RPMI8226 (cell line): ENCODE measurements at regions not wholly inside any gene's neighbourhood (a gene's known extent, or its start where the extent isn't known, plus 50 kb on each side); places are given as distances from the start of the nearest gene placed in this dataset.
"Not testable (repeated sequence)": the region's sequence is repeated elsewhere in the genome, so short reads cannot be mapped to it uniquely, and the experiment has no call there.

ENCODE experiments used
- DNase-seq: peaks from one replicate; pipeline ENCODE4 v3.0.0-alpha.2; 2015

- DNase-seq, result no peak
Observed at GRCh38 chr7:124208173-124208572, 175.3 kb upstream of the TMEM229A start.

- no peak for DNase-seq
Observed at GRCh38 chr7:124205526-124205925, 172.7 kb upstream of the TMEM229A start.

GRCh38 chr7:124202546-124202945 lies 169.7 kb upstream of the TMEM229A start:
- no peak for DNase-seq

DNA sequence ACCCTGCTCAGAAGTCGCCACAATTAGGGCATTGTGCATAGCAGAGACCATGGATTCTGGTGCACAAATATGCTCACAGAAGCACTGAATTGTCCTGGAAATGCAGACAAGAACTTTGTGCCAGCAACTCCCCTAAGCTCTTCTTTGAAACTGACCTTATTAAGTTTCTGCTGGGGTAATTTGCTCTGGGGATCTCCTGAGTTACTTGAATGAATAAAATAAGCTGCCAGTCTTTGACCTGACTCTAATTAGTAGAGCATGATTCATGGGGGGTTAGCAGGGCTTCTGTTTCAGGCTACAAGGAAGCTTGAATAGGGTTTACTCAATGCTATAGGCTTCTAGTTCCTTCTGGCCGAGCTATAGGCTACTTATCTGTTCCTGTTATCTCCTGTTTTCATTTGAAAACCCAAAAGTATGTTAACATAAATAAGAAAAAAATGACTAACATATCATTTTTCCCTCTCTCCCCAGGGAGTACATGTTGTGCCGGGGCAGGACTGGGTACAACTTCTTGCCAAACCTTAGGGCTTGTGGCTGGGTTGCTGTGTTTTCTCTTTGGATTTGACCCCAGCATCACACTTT lies 169.0 kb upstream of the TMEM229A start:
- DNase-seq, result no peak

DNA sequence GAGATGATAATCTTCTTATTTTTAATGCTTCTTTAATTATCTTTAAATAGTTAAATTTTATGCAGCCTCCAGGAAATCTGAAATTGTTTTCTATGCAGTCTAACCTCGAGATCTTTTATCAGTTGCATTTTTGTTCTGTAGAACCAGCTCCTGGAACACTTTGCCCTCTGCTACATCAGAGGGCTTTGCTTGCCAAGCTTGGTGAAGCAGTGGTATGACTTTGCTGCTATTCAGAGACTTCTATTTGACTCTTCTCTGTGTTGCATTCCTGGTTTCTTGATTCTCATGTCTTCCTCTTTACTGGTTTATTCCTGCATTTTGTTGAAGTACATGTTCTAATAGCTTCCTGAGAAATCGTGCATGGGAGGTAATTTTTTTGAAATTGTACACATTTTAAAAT lies 163.7 kb upstream of the TMEM229A start:
- DNase-seq, result no peak

- DNase-seq, result no peak
Observed at GRCh38 chr7:124192885-124193284, 160.0 kb upstream of the TMEM229A start.

GRCh38 chr7:124191713-124192112 lies 158.8 kb upstream of the TMEM229A start:
- no peak for DNase-seq

DNA sequence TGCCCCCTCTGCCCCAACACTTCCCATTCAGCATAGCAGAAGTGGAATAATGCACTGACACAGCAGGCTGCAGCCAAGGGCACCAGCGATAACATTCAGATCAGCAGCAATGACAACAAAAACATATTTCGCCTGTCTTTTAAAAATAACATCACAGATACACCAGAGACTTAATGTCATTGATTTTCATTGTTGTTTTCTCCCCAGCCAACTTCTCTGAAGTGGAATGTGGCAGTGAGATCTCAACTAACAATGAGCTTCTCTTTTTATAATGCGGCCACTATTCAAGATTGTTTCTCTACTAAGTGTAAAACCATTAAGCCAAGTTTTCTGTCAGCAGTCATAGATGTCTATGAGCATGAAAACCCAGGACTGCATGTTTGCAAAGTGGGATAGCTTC lies 158.2 kb upstream of the TMEM229A start:
- no peak for DNase-seq

DNA sequence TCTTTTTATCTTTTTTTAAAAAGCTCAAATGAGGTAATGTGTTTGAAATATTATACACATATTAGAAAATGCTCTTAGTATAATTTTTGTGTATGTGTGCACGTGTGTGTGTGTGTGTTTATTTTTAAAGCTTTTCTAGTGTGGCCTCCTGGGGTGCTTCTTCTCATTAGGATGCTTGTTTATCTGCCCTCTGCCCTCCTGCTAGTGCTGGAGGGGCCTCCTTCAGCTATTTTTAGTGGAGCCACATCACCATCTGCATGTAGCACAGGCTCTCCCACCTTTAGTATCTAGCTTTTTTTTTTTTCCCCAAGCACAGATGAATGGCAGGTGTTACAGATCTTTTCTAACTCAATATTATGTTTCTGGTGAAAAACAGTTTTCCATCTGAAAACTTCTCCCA lies 155.7 kb upstream of the TMEM229A start:
- DNase-seq, result no peak

- DNase-seq, result no peak
Observed at GRCh38 chr7:124187962-124188361, 155.1 kb upstream of the TMEM229A start.

DNA sequence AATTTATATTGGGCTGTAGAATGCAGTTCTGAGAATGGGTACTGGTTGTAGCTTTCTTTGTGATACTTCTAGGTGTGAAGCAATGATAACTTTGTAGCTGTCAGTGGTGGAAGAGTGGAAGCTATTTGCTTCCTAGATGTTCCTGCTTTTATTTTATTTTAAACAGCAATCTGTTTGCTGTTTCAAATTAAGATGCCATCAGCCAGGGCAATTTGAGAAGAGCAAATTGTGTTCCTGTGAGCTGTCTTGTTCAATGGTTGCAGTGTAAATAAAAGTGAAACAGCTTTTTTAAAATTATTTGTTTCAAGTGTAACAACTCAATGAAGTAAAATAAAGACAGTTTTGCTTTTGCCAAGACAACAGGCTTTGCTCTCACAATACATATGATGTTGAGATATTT lies 150.8 kb upstream of the TMEM229A start:
- no peak for DNase-seq

DNA sequence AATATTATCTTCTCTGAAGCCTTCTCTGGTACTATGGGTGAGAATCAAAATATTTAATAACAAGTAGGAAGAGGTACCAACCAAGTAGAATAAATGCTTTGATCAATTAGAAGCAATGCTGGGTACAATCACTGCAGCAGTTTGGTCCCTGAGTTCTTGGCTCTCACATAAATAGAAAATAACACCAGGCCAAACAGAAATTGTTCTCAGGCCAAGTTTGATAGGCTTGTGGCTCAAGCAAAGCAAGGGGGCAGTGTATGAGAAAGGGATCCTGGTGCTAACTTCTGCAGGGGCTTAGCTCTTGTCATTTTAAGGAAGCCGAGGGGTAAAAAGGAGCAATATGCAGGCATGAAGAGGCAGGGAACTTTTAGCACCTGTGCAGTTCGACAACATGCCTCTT lies 146.8 kb upstream of the TMEM229A start:
- no peak for DNase-seq

- DNase-seq, result no peak
Observed at GRCh38 chr7:124177891-124178290, 145.0 kb upstream of the TMEM229A start.

DNA sequence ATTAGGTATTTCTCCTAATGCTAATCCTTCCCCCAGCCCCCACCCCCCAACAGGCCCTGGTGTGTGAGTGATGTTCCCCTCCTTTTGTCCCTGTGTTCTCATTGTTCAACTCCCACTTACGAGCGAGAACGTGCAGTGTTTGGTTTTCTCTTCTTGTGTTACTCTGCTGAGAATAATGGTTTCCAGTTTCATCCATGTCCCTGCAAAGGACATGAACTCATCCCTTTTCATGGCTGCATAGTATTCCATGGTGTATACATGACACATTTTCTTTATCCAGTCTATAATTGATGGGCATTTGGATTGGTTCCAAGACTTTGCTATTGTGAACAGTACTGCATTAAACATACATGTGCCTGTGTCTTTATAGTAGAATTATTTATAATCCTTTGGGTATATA lies 138.9 kb upstream of the TMEM229A start:
- DNase-seq, result not testable (repeated sequence)

- DNase-seq, result peak; percentile 11
Observed at GRCh38 chr7:124171068-124171467, 138.2 kb upstream of the TMEM229A start.

GRCh38 chr7:124168616-124169015 lies 135.7 kb upstream of the TMEM229A start:
- DNase-seq, result no peak

DNA sequence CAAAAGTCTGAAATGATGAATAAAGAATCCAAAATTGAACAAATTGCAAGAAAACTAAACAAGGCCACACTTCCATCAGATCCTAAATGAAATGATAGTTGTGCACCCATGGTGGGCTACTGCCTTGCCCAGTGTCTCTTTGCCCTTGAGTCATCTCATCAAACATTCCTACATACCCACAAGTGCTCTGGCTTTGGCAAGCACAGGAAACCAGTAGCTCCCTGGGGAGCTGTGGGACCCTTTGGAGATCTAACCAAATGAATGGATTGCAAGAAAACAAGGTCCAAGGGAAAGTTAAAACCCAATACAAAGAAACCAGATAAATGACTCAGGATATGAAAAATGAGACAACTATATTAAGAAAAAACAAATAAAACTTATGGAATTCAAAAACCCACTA lies 129.8 kb upstream of the TMEM229A start:
- DNase-seq, result no peak

DNA sequence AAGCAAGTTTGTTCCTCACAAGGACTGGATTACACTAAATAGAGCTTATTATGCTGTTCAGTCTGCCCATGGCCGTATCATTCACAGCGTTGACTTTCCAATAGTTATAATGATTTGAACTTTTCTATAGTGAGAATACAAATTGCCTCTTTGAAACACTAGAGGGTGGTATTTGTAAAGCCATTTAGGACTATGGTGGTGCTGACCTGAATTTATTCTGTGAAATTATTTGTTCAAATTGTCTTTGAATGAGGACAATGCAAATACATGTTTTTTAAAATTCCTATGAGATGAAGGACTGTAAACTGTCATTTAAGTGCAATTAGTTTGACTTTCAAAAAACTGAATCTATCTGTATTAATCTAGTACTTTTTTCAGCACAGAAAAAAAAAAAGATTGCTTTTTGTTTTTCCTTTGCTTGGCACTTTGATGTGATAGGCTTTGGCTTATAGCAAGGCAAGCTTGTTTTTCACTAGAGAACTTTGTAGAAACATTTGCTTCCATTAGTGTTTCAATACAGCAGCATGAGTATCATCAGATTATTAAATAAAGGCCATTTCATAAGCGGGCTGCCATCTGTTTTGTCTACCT lies 122.7 kb upstream of the TMEM229A start:
- DNase-seq, result peak; percentile 12

- DNase-seq, result peak; percentile 26
Observed at GRCh38 chr7:124152859-124153692, 120.2 kb upstream of the TMEM229A start.

DNA sequence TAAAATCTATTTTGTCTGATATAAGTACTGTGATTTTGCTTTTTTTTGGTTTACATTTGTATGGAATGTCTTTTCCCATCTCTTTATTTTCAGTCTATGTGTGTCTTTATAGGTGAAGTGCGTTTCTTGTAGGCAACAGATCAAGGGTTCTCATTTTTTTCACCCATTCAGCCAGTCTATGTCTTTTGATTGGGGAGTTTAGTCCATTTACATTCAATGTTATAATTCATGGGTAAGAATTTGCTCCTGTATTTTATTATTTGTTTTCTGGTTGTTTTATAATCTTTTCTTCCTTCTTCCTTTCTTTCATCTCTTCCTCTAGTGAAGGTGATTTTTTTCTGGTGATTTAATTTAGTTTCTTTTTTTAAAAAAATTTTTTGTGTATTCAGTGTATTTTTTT lies 104.8 kb upstream of the TMEM229A start:
- DNase-seq, result no peak

- DNase-seq, result no peak
Observed at GRCh38 chr7:124124201-124124600, 91.3 kb upstream of the TMEM229A start.

GRCh38 chr7:124120911-124121310 lies 88.0 kb upstream of the TMEM229A start:
- DNase-seq, result no peak

DNA sequence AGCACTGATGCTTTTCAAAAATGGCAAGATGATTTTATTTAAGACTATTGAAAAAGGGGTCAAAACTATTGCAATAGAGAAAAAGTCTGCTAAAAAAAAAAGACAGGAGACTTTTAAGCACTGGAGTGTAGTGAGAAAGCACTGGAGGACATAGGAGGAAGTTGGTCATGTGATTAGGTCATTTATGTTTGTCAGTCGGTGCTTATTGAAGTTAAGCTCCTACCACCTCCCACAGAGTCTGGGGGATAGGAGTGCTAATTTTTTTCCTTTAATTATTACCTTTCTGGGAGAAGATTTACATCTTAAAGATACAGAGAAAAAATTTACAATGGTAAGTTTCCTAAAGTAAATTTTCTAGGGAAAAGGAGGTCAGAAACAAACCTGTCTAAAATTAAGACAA lies 80.2 kb upstream of the TMEM229A start:
- DNase-seq, result no peak

- DNase-seq, result no peak
Observed at GRCh38 chr7:124106575-124106974, 73.7 kb upstream of the TMEM229A start.
